ENCODE measurements at regions not wholly inside any gene's neighbourhood (a gene's known extent, or its start where the extent isn't known, plus 50 kb on each side); places are given as distances from the start of the nearest gene placed in this dataset.

DNA sequence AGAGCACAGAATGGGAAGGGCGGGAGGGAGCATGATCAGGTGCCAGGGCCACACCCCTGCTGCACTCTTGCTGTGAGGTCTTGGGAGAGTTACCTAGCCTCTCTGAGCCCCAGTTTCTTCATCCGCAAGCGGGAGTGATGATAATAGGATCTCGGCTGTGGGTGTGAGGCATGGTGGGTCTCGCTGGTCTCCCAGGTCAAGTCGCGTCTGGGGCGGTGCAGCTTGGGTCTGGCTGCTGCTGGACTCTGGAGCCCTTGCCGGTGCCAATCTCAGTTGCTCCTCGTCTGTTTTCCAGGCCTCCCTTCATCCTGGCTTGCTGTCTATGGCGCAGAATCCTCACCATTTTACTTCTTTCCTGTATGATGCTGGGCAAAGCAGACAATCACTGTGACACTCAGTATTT is 130.3 kb upstream of the RAB12 start:
- no peaks in the 10 kb centered on the region for H3F3A ChIP-seq (ENCODE audit: control insufficient read depth, insufficient read depth)
- no peaks in the 10 kb centered on the region for H3K4me1 ChIP-seq (ENCODE audit: control insufficient read depth, low read length)

DNA sequence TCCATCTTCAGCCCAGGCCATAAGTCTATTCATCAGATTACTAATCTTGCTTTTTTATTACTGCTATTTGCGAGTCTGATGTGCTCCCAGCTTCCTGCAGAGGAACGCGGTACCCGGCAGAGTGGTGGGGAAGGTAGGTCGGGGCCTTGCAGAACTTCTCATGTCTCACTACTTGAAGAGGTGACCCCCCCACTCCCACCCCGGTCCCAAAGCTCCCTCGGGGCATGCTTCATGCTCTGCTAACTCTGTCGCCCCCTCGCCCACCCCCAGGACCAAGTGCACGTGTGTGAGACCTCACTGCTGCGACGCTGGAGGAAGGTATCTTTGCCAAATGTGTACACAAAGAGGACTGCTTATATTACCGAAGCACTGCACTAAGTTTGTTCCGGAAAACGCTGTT is 129.4 kb upstream of the RAB12 start:
- no peaks in the 10 kb centered on the region for H3K79me2 ChIP-seq (ENCODE audit: control insufficient read depth, low read length)
- no peaks in the 10 kb centered on the region for H3K9me3 ChIP-seq (ENCODE audit: control insufficient read depth, insufficient read depth, low read length)
- no peak overlapping the region for H3K4me2 ChIP-seq (ENCODE audit: low read length)
- no peaks in the 10 kb centered on the region; the same call in 1 of the 2 replicates for H3K27me3 ChIP-seq (ENCODE audit: control insufficient read depth, low read length)
- no peaks in the 10 kb centered on the region for H3F3A ChIP-seq (ENCODE audit: control insufficient read depth, insufficient read depth)
- no peaks in the 10 kb centered on the region for H3K9me2 ChIP-seq (replicated peaks; ENCODE audit: control insufficient read depth, low read length)
- no peaks in the 10 kb centered on the region for H4K20me1 ChIP-seq (ENCODE audit: control insufficient read depth, insufficient read depth, low read depth, low read length)
- H3K27ac ChIP-seq (ENCODE audit: low read depth, low read length), result no peak overlapping the region
- H3K4me1 ChIP-seq (ENCODE audit: control insufficient read depth, low read length), result no peaks in the 10 kb centered on the region
- no peaks in the 10 kb centered on the region for H3K36me3 ChIP-seq (ENCODE audit: control insufficient read depth, low read length)
- H3K4me3 ChIP-seq (ENCODE audit: low read length), result no peak overlapping the region
- TF ChIP-seq, protein P1, sequence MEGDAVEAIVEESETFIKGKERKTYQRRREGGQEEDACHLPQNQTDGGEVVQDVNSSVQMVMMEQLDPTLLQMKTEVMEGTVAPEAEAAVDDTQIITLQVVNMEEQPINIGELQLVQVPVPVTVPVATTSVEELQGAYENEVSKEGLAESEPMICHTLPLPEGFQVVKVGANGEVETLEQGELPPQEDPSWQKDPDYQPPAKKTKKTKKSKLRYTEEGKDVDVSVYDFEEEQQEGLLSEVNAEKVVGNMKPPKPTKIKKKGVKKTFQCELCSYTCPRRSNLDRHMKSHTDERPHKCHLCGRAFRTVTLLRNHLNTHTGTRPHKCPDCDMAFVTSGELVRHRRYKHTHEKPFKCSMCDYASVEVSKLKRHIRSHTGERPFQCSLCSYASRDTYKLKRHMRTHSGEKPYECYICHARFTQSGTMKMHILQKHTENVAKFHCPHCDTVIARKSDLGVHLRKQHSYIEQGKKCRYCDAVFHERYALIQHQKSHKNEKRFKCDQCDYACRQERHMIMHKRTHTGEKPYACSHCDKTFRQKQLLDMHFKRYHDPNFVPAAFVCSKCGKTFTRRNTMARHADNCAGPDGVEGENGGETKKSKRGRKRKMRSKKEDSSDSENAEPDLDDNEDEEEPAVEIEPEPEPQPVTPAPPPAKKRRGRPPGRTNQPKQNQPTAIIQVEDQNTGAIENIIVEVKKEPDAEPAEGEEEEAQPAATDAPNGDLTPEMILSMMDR (IDR thresholded peaks at IDR 0.05; ENCODE audit: low read depth, low read length, poor library complexity, severe bottlenecking), result no peak
- TF ChIP-seq EZH2phosphoT487 (IDR thresholded peaks at IDR 0.05; ENCODE audit: borderline replicate concordance, low read length), result no peak

More for the DNA sequence above, 130.3 kb upstream of the RAB12 start:
- no peak overlapping the region for H3K4me2 ChIP-seq (ENCODE audit: low read length)
- no peak overlapping the region for H3K27ac ChIP-seq (ENCODE audit: low read depth, low read length)
- H3K36me3 ChIP-seq (ENCODE audit: control insufficient read depth, low read length), result no peaks in the 10 kb centered on the region
- H4K20me1 ChIP-seq (ENCODE audit: control insufficient read depth, insufficient read depth, low read depth, low read length), result no peaks in the 10 kb centered on the region
- H3K9me2 ChIP-seq (replicated peaks; ENCODE audit: control insufficient read depth, low read length), result no peaks in the 10 kb centered on the region
- no peak for TF ChIP-seq EZH2phosphoT487 (IDR thresholded peaks at IDR 0.05; ENCODE audit: borderline replicate concordance, low read length)
- TF ChIP-seq, protein P1 (IDR thresholded peaks at IDR 0.05; ENCODE audit: low read depth, low read length, poor library complexity, severe bottlenecking), result peak; percentile 25
- no peak overlapping the region for H3K4me3 ChIP-seq (ENCODE audit: low read length)
- no peaks in the 10 kb centered on the region for H3K9me3 ChIP-seq (ENCODE audit: control insufficient read depth, insufficient read depth, low read length)
- no peaks in the 10 kb centered on the region for H3K79me2 ChIP-seq (ENCODE audit: control insufficient read depth, low read length)
- no peaks in the 10 kb centered on the region; the same call in 1 of the 2 replicates for H3K27me3 ChIP-seq (ENCODE audit: control insufficient read depth, low read length)

DNA sequence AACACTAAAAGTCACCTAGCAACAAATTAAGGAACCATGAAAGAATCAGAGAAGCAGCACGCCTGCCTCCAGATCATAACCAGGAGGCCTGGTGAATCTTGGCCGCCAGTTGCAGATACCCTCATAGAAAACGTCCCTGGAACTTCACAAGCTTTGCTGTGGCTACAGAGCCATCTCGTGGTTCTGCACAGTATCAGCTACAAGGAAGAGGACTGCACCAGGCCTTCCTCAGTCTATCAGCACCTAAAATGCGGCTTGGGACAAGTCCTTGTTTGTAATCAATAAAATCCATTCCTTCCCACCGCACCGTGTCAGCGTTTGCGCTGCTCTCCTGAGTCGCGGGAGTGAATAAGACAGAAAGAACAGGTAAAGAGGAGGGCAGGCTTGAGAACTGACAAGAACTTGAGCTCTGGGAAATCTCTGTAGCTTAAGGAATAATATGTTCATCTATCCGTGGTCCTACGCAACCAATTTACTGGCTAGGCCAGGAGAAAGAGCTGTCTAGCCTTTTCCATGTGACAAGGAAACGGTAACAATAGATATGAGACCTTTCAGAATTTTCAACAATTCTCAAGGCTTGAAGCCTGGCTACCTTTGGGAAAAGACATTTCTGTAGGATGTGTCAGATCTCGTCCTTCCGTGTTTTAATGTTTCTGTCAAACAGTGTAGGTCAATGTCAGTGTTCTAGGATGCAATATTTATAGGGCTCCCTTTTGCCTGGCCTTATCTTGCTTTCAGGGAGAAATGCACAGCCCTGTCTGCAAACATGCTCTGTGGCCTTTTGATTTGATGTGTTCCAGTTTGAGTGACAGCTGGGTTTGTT is 128.5 kb upstream of the RAB12 start:
- H3K4me3 ChIP-seq (ENCODE audit: low read length), result no peak overlapping the region
- H3K79me2 ChIP-seq (ENCODE audit: control insufficient read depth, low read length), result no peaks in the 10 kb centered on the region
- no peaks in the 10 kb centered on the region; the same call in 1 of the 2 replicates for H3K27me3 ChIP-seq (ENCODE audit: control insufficient read depth, low read length)
- H4K20me1 ChIP-seq (ENCODE audit: control insufficient read depth, insufficient read depth, low read depth, low read length), result no peaks in the 10 kb centered on the region
- TF ChIP-seq EZH2phosphoT487 (IDR thresholded peaks at IDR 0.05; ENCODE audit: borderline replicate concordance, low read length), result no peak
- TF ChIP-seq, protein P1 (IDR thresholded peaks at IDR 0.05; ENCODE audit: low read depth, low read length, poor library complexity, severe bottlenecking), result peak; percentile 10
- no peak overlapping the region for H3K27ac ChIP-seq (ENCODE audit: low read depth, low read length)
- no peaks in the 10 kb centered on the region for H3K36me3 ChIP-seq (ENCODE audit: control insufficient read depth, low read length)
- H3K4me1 ChIP-seq (ENCODE audit: control insufficient read depth, low read length), result no peaks in the 10 kb centered on the region
- H3K9me3 ChIP-seq (ENCODE audit: control insufficient read depth, insufficient read depth, low read length), result no peaks in the 10 kb centered on the region
- no peaks in the 10 kb centered on the region for H3K9me2 ChIP-seq (replicated peaks; ENCODE audit: control insufficient read depth, low read length)
- no peak overlapping the region for H3K4me2 ChIP-seq (ENCODE audit: low read length)
- H3F3A ChIP-seq (ENCODE audit: control insufficient read depth, insufficient read depth), result no peaks in the 10 kb centered on the region

Measured in DOHH2 (cell line).